ENCODE measurements at regions not wholly inside any gene's neighbourhood (a gene's known extent, or its start where the extent isn't known, plus 50 kb on each side); places are given as distances from the start of the nearest gene placed in this dataset.

DNA sequence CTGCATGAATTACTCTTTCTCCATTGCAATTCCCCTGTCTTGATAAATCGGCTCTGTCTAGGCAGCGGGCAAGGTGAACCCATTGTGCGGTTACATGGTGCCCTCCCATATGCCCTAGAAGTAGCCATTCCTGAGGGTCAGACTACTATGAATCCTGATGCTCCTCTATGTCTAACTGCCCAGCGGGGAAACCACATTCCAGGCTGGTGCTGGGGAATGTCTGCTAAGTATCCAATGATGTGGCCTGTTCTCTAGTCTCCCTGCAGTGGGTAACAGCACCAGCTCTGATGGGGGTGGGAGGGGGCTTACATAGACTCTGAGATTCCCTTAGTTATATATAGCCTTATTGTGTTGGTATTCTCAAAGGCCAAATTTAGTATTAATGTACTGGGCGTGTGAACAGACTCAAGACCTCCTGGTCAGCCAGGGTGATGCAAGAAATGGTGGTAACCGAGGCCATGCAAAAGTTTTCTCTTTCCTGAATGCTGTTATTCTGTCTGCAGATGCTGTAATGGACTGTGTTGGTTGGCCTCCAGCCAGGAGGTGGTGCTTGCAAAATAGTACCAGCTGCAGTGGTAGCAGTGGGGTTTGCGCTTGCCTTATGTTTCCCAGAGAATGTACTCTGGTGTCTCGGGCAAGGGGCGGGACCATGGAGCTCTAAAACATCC is 564.8 kb upstream of the SLITRK1 start:
- TF ChIP-seq, protein P1, sequence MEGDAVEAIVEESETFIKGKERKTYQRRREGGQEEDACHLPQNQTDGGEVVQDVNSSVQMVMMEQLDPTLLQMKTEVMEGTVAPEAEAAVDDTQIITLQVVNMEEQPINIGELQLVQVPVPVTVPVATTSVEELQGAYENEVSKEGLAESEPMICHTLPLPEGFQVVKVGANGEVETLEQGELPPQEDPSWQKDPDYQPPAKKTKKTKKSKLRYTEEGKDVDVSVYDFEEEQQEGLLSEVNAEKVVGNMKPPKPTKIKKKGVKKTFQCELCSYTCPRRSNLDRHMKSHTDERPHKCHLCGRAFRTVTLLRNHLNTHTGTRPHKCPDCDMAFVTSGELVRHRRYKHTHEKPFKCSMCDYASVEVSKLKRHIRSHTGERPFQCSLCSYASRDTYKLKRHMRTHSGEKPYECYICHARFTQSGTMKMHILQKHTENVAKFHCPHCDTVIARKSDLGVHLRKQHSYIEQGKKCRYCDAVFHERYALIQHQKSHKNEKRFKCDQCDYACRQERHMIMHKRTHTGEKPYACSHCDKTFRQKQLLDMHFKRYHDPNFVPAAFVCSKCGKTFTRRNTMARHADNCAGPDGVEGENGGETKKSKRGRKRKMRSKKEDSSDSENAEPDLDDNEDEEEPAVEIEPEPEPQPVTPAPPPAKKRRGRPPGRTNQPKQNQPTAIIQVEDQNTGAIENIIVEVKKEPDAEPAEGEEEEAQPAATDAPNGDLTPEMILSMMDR (conservative IDR thresholded peaks at IDR 0.05; ENCODE audit: low read length), result no peak
- TF ChIP-seq EZH2phosphoT487 (IDR thresholded peaks at IDR 0.05; ENCODE audit: borderline replicate concordance), result no peak
